Neural progenitor cell (in vitro differentiated cells): ENCODE measurements at regions not wholly inside any gene's neighbourhood (a gene's known extent, or its start where the extent isn't known, plus 50 kb on each side); places are given as distances from the start of the nearest gene placed in this dataset.

ENCODE experiments used
- DNase-seq: peaks from one replicate; pipeline ENCODE4 v3.0.0-alpha.2; 2016; ENCODE audit warnings: low spot score
- H2AFZ ChIP-seq: fragments of 200-600 bp; sonication (generic); replicated peaks from 2 replicates; pipeline ENCODE4 v1.6.1; 2016; ENCODE audit warnings: antibody characterized with exemption
- H3F3A ChIP-seq: fragments of 200-600 bp; sonication (generic); 2 replicates; pipeline ENCODE4 v1.6.1; 2016; ENCODE audit warnings: antibody characterized with exemption, low read depth
- H3K27ac ChIP-seq: fragments of 200-600 bp; sonication (generic); 2 replicates; pipeline ENCODE4 v1.5.1; 2016; ENCODE audit warnings: mild to moderate bottlenecking
- H3K27me3 ChIP-seq: fragments of 200-600 bp; sonication (generic); 2 replicates; pipeline ENCODE4 v1.6.1; 2016; ENCODE audit warnings: mild to moderate bottlenecking, moderate library complexity
- H3K36me3 ChIP-seq: fragments of 200-600 bp; sonication (generic); 2 replicates; pipeline ENCODE4 v1.5.1; 2016
- H3K4me1 ChIP-seq: fragments of 200-600 bp; sonication (generic); 2 replicates; pipeline ENCODE4 v1.6.1; 2016; ENCODE audit warnings: mixed run types
- H3K4me2 ChIP-seq: fragments of 200-600 bp; sonication (generic); 2 replicates; pipeline ENCODE4 v1.6.1; 2016
- H3K4me3 ChIP-seq: fragments of 200-600 bp; sonication (generic); 2 replicates; pipeline ENCODE4 v1.5.1; 2016
- H3K79me2 ChIP-seq: fragments of 200-600 bp; sonication (generic); 2 replicates; pipeline ENCODE4 v1.6.1; 2016; ENCODE audit warnings: low read depth
- H3K9ac ChIP-seq: fragments of 200-600 bp; sonication (generic); 2 replicates; pipeline ENCODE4 v1.6.1; 2016
- H3K9me3 ChIP-seq: fragments of 200-600 bp; sonication (generic); 2 replicates; pipeline ENCODE4 v1.5.1; 2016; ENCODE audit warnings: low read depth
- H4K20me1 ChIP-seq: fragments of 200-600 bp; sonication (generic); 2 replicates; pipeline ENCODE4 v1.6.1; 2016; ENCODE audit warnings: low read depth
- H3K27ac Mint-ChIP-seq: 3 replicates; pipeline ENCODE4 v1.8.0; 2021; ENCODE audit warnings: mixed read lengths
- H3K27me3 Mint-ChIP-seq: 2 replicates; pipeline ENCODE4 v1.8.0; 2022; ENCODE audit warnings: low read depth, mild to moderate bottlenecking, inconsistent platforms, moderate library complexity, mixed read lengths; ENCODE audit not compliant: insufficient read depth
- H3K36me3 Mint-ChIP-seq: 3 replicates; pipeline ENCODE4 v1.8.0; 2021; ENCODE audit warnings: mixed read lengths
- H3K4me1 Mint-ChIP-seq: 3 replicates; pipeline ENCODE4 v1.8.0; 2021; ENCODE audit warnings: mixed read lengths
- H3K4me3 Mint-ChIP-seq: 3 replicates; pipeline ENCODE4 v1.8.0; 2021; ENCODE audit warnings: mild to moderate bottlenecking, moderate library complexity, mixed read lengths
- H3K9me3 Mint-ChIP-seq: 3 replicates; pipeline ENCODE4 v1.8.0; 2020; ENCODE audit warnings: mixed read lengths
- CTCF ChIP-seq: fragments of 200-600 bp; sonication (generic); IDR thresholded peaks from 2 replicates; pipeline ENCODE4 v1.5.1; 2017; ENCODE audit warnings: antibody characterized with exemption, mild to moderate bottlenecking
- EZH2 ChIP-seq: fragments of 200-600 bp; sonication (generic); IDR thresholded peaks from 2 replicates; pipeline ENCODE4 v1.6.1; 2017; ENCODE audit warnings: antibody characterized with exemption, mild to moderate bottlenecking, moderate library complexity
- EZH2phosphoT487 ChIP-seq: fragments of 200-600 bp; sonication (generic); IDR thresholded peaks from 2 replicates; pipeline ENCODE4 v1.6.1; 2017; ENCODE audit warnings: antibody characterized with exemption

- Mint-ChIP-seq H3K36me3 (no peaks in the 10 kb centered on the region), H3K27ac (peak overlapping the region; percentile 53), H3K4me1 (peaks cover 11% of the 10 kb centered on the region), H3K9me3 (peaks cover 5% of the 10 kb centered on the region), H3K27me3 (peaks cover 7% of the 10 kb centered on the region), H3K4me3 (no peak overlapping the region)
- no peak for DNase-seq
- Histone ChIP-seq H3K27ac (no peak overlapping the region), H3K4me3 (no peak overlapping the region), H3K4me1 (no peaks in the 10 kb centered on the region), H3K79me2 (no peaks in the 10 kb centered on the region), H3K36me3 (no peaks in the 10 kb centered on the region), H4K20me1 (no peaks in the 10 kb centered on the region), H3K27me3 (no peaks in the 10 kb centered on the region), H3K4me2 (no peak overlapping the region), H3K9me3 (no peaks in the 10 kb centered on the region), H3F3A (no peaks in the 10 kb centered on the region), H3K9ac (no peak overlapping the region), H2AFZ (no peak overlapping the region)
- TF ChIP-seq CTCF (no peak), EZH2phosphoT487 (no peak), EZH2 (no peak)
Measured at GRCh38 chr19:30105727-30106126, 163.7 kb downstream of the URI1 start.

GRCh38 chr19:30106417-30107095, 164.5 kb downstream of the URI1 start:
- no peak overlapping the region for H3K4me2 ChIP-seq
- H3K27ac ChIP-seq, result no peak overlapping the region
- no peaks in the 10 kb centered on the region for H3K36me3 Mint-ChIP-seq
- no peak overlapping the region for H3K9ac ChIP-seq
- no peaks in the 10 kb centered on the region for H3K79me2 ChIP-seq
- no peaks in the 10 kb centered on the region for H3K27me3 ChIP-seq
- H3K9me3 Mint-ChIP-seq, result peaks cover 4% of the 10 kb centered on the region
- H3K4me3 ChIP-seq, result no peak overlapping the region
- H3F3A ChIP-seq, result no peaks in the 10 kb centered on the region
- no peak overlapping the region for H3K4me3 Mint-ChIP-seq
- no peaks in the 10 kb centered on the region for H3K36me3 ChIP-seq
- no peaks in the 10 kb centered on the region for H3K9me3 ChIP-seq
- H3K27me3 Mint-ChIP-seq, result peaks cover 7% of the 10 kb centered on the region
- no peak overlapping the region for H3K27ac Mint-ChIP-seq
- H2AFZ ChIP-seq, result no peak overlapping the region
- no peaks in the 10 kb centered on the region for H4K20me1 ChIP-seq
- no peak for DNase-seq
- no peaks in the 10 kb centered on the region for H3K4me1 ChIP-seq
- TF ChIP-seq EZH2phosphoT487, result no peak
- TF ChIP-seq EZH2, result no peak
- TF ChIP-seq CTCF, result no peak
- peaks cover 11% of the 10 kb centered on the region for H3K4me1 Mint-ChIP-seq

GRCh38 chr19:30107251-30107650, 165.2 kb downstream of the URI1 start:
- H3K27ac Mint-ChIP-seq, result no peak overlapping the region
- H4K20me1 ChIP-seq, result no peaks in the 10 kb centered on the region
- no peaks in the 10 kb centered on the region for H3K9me3 ChIP-seq
- H3K27me3 Mint-ChIP-seq, result peaks cover 7% of the 10 kb centered on the region
- no peak overlapping the region for H3K4me3 ChIP-seq
- H3K4me2 ChIP-seq, result no peak overlapping the region
- no peaks in the 10 kb centered on the region for H3K36me3 ChIP-seq
- TF ChIP-seq CTCF (no peak), EZH2 (no peak), EZH2phosphoT487 (no peak)
- H3F3A ChIP-seq, result no peaks in the 10 kb centered on the region
- no peak overlapping the region for H3K9ac ChIP-seq
- no peaks in the 10 kb centered on the region for H3K79me2 ChIP-seq
- no peak overlapping the region for H2AFZ ChIP-seq
- no peak for DNase-seq
- no peaks in the 10 kb centered on the region for H3K4me1 ChIP-seq
- no peaks in the 10 kb centered on the region for H3K36me3 Mint-ChIP-seq
- H3K4me1 Mint-ChIP-seq, result peaks cover 11% of the 10 kb centered on the region
- no peak overlapping the region for H3K27ac ChIP-seq
- H3K9me3 Mint-ChIP-seq, result peaks cover 2% of the 10 kb centered on the region
- no peaks in the 10 kb centered on the region for H3K27me3 ChIP-seq
- no peak overlapping the region for H3K4me3 Mint-ChIP-seq
